MCF 10A (cell line): ENCODE measurements at regions not wholly inside any gene's neighbourhood (a gene's known extent, or its start where the extent isn't known, plus 50 kb on each side); places are given as distances from the start of the nearest gene placed in this dataset.

Experiments
- BruUV-seq: library from RNA; stranded (reverse); fragments of 400-500 nt; replicated peaks from 2 replicates; lab custom pipeline; 2021; lab: Mats Ljungman, UMichigan
- CTCF ChIA-PET: fragments of 300-600 bp; sonication (Branson Sonifier 250); formaldehyde crosslinking; extraction: SDS; loops from one replicate; lab custom pipeline; 2021; ENCODE audit warnings: antibody characterized with exemption, inconsistent platforms; lab: Yijun Ruan, JAX
- POLR2A ChIA-PET: fragments of 300-600, 350-650 bp; sonication (Branson Sonifier 250); formaldehyde crosslinking; extraction: SDS; loops from one replicate; lab custom pipeline; 2020; ENCODE audit warnings: antibody characterized with exemption, inconsistent platforms; lab: Yijun Ruan, JAX
- DNase-seq: peaks from one replicate; pipeline ENCODE4 v3.0.0-alpha.2; 2018; ENCODE audit not compliant: unreplicated experiment
- H3K27ac Mint-ChIP-seq: one replicate; pipeline ENCODE4 v1.8.0; 2022; ENCODE audit warnings: mild to moderate bottlenecking, low read depth, mixed read lengths; ENCODE audit not compliant: unreplicated experiment
- H3K27me3 Mint-ChIP-seq: one replicate; pipeline ENCODE4 v1.8.0; 2022; ENCODE audit warnings: mixed read lengths; ENCODE audit not compliant: insufficient read depth, unreplicated experiment
- H3K36me3 Mint-ChIP-seq: one replicate; pipeline ENCODE4 v1.8.0; 2022; ENCODE audit warnings: mild to moderate bottlenecking, moderate library complexity, mixed read lengths; ENCODE audit not compliant: insufficient read depth, unreplicated experiment
- H3K4me1 Mint-ChIP-seq: one replicate; pipeline ENCODE4 v1.8.0; 2022; ENCODE audit warnings: mixed read lengths; ENCODE audit not compliant: insufficient read depth, unreplicated experiment
- H3K4me3 Mint-ChIP-seq: one replicate; pipeline ENCODE4 v1.8.0; 2022; ENCODE audit warnings: mild to moderate bottlenecking, moderate library complexity, mixed read lengths; ENCODE audit not compliant: unreplicated experiment
- H3K9me3 Mint-ChIP-seq: one replicate; pipeline ENCODE4 v1.8.0; 2022; ENCODE audit warnings: mixed read lengths; ENCODE audit not compliant: unreplicated experiment
- CTCF ChIP-seq: fragments of 200-600 bp; IDR thresholded peaks from one replicate; pipeline ENCODE4 v1.8.0; 2022; ENCODE audit warnings: antibody characterized with exemption, mild to moderate bottlenecking; ENCODE audit not compliant: unreplicated experiment
- intact Hi-C: fragments of 100-400 bp; cut with micrococcal nuclease; formaldehyde crosslinking; loops from 2 replicates; pipeline ENCODE4 v1.14.1; 2022

GRCh38 chr14:97198813-97199212 lies 401.6 kb downstream of the VRK1 start:
- intact Hi-C loops, result no loop called here
- TF ChIP-seq CTCF, result no peak
- no peaks in the 10 kb centered on the region for H3K36me3 Mint-ChIP-seq

GRCh38 chr14:97200245-97200644 lies 403.1 kb downstream of the VRK1 start:
- H3K4me1 Mint-ChIP-seq, result peaks cover 8% of the 10 kb centered on the region
- DNase-seq, result no peak
- no peak overlapping the region for H3K4me3 Mint-ChIP-seq
- CTCF ChIA-PET, result no interaction called here
- no peaks in the 10 kb centered on the region for H3K36me3 Mint-ChIP-seq
- H3K27ac Mint-ChIP-seq, result no peak overlapping the region
- intact Hi-C loops, result no loop called here
- H3K27me3 Mint-ChIP-seq, result peaks cover 63% of the 10 kb centered on the region
- POLR2A ChIA-PET, result interaction anchor here (0.6 to 0.7 kb wide), 3 partner anchors 12 to 1076 kb away, joined by 3 to 4 read pairs (median 3); no protein-coding TSS in a partner anchor
- no peak for TF ChIP-seq CTCF
- H3K9me3 Mint-ChIP-seq, result no peaks in the 10 kb centered on the region
- no TSS peak for BruUV-seq

More at GRCh38 chr14:97198813-97199212, 401.6 kb downstream of the VRK1 start:
- no peaks in the 10 kb centered on the region for H3K9me3 Mint-ChIP-seq
- BruUV-seq, result no TSS peak
- peaks cover 57% of the 10 kb centered on the region for H3K27me3 Mint-ChIP-seq
- H3K4me3 Mint-ChIP-seq, result no peak overlapping the region
- ChIA-PET POLR2A (no interaction called here), CTCF (no interaction called here)
- peaks cover 8% of the 10 kb centered on the region for H3K4me1 Mint-ChIP-seq
- H3K27ac Mint-ChIP-seq, result no peak overlapping the region
- no peak for DNase-seq

GRCh38 chr14:97206916-97207315 lies 409.7 kb downstream of the VRK1 start:
- ChIA-PET POLR2A (no interaction called here), CTCF (interaction anchor here (0.7 kb wide), 1 partner anchor 46 kb away, joined by 3 read pairs; no protein-coding TSS in a partner anchor)
- no peak overlapping the region for H3K27ac Mint-ChIP-seq
- no peaks in the 10 kb centered on the region for H3K36me3 Mint-ChIP-seq
- DNase-seq, result no peak
- TF ChIP-seq CTCF, result no peak
- peaks cover 88% of the 10 kb centered on the region for H3K27me3 Mint-ChIP-seq
- BruUV-seq, result no TSS peak
- H3K4me3 Mint-ChIP-seq, result no peak overlapping the region
- intact Hi-C loops, result no loop called here
- H3K4me1 Mint-ChIP-seq, result no peaks in the 10 kb centered on the region
- no peaks in the 10 kb centered on the region for H3K9me3 Mint-ChIP-seq

GRCh38 chr14:97210202-97210601 lies 413.0 kb downstream of the VRK1 start:
- intact Hi-C loops, result no loop called here
- Mint-ChIP-seq H3K27ac (no peak overlapping the region), H3K36me3 (no peaks in the 10 kb centered on the region), H3K27me3 (peaks cover 88% of the 10 kb centered on the region), H3K4me3 (no peak overlapping the region), H3K9me3 (no peaks in the 10 kb centered on the region), H3K4me1 (no peaks in the 10 kb centered on the region)
- CTCF ChIA-PET, result no interaction called here
- no TSS peak for BruUV-seq
- DNase-seq, result no peak
- no peak for TF ChIP-seq CTCF
- POLR2A ChIA-PET, result no interaction called here
